Esophagus squamous epithelium (tissue), 4 donors: ENCODE measurements at regions not wholly inside any gene's neighbourhood (a gene's known extent, or its start where the extent isn't known, plus 50 kb on each side); places are given as distances from the start of the nearest gene placed in this dataset.

Experiments
- CTCF ChIP-seq, 6 experiments: fragments of 450-650 bp in 4 of 6; fragments of 200-600 bp in 2 of 6; sonication (generic) in 2 of 6; IDR thresholded peaks; one replicate each; pipeline ENCODE4 v1.5.1; 2016 to 2019; ENCODE audit warnings: antibody characterized with exemption in 6 of 6, mild to moderate bottlenecking in 4 of 6, moderate library complexity in 4 of 6
- POLR2A ChIP-seq, 4 donors: fragments of 450-650 bp; IDR thresholded peaks; one replicate each; pipeline ENCODE4 v1.6.1; 2017; ENCODE audit warnings: antibody characterized with exemption in 4 of 4, mild to moderate bottlenecking in 4 of 4, moderate library complexity in 3 of 4

GRCh38 chr3:76842216-76842615 is 197.7 kb upstream of the ROBO2 start:
- TF ChIP-seq CTCF (IDR thresholded peaks at IDR 0.05) (no peak), POLR2A (IDR thresholded peaks at IDR 0.05) (no peak)
